HFF-Myc (cell line): ENCODE measurements at regions not wholly inside any gene's neighbourhood (a gene's known extent, or its start where the extent isn't known, plus 50 kb on each side); places are given as distances from the start of the nearest gene placed in this dataset.

Experiments
- DNase-seq: peaks from one replicate; pipeline ENCODE4 v3.0.0-alpha.2; 2011; ENCODE audit warnings: low read depth; ENCODE audit errors: extremely low read depth
- H3K4me3 ChIP-seq: replicated peaks from 2 replicates; pipeline ENCODE4 v1.5.1; 2011; ENCODE audit warnings: low read depth, mild to moderate bottlenecking, control low read depth, low read length
- CTCF ChIP-seq: IDR thresholded peaks from 2 replicates; pipeline ENCODE4 v1.5.1; 2012; ENCODE audit warnings: mild to moderate bottlenecking, low read depth, low read length, control low read depth; ENCODE audit errors: missing control alignments

- no peak for TF ChIP-seq CTCF
- no peak overlapping the region for H3K4me3 ChIP-seq
- no peak for DNase-seq
Measured at GRCh38 chr13:111611651-111612050, 291.2 kb downstream of the TEX29 start.

GRCh38 chr13:111612886-111613285 is 292.4 kb downstream of the TEX29 start:
- H3K4me3 ChIP-seq: no peak overlapping the region
- no peak for DNase-seq
- TF ChIP-seq CTCF: no peak

- TF ChIP-seq CTCF: no peak
- H3K4me3 ChIP-seq: no peak overlapping the region
- no peak for DNase-seq
Measured at GRCh38 chr13:111614009-111614408, 293.6 kb downstream of the TEX29 start.

- DNase-seq: no peak
- TF ChIP-seq CTCF: no peak
Measured at GRCh38 chr13:111614613-111615012, 294.2 kb downstream of the TEX29 start.

GRCh38 chr13:111616203-111616602 is 295.8 kb downstream of the TEX29 start:
- H3K4me3 ChIP-seq: no peak overlapping the region
- DNase-seq: no peak
- no peak for TF ChIP-seq CTCF

More at GRCh38 chr13:111614613-111615012, 294.2 kb downstream of the TEX29 start:
- no peak overlapping the region for H3K4me3 ChIP-seq

- no peak overlapping the region for H3K4me3 ChIP-seq
- no peak for DNase-seq
- TF ChIP-seq CTCF: no peak
Measured at GRCh38 chr13:111620166-111620565, 299.7 kb downstream of the TEX29 start.

- DNase-seq: no peak
- no peak overlapping the region for H3K4me3 ChIP-seq
- TF ChIP-seq CTCF: no peak
Measured at GRCh38 chr13:111620586-111620985, 300.1 kb downstream of the TEX29 start.
